Testis (tissue), 2 donors: ENCODE measurements at regions not wholly inside any gene's neighbourhood (a gene's known extent, or its start where the extent isn't known, plus 50 kb on each side); places are given as distances from the start of the nearest gene placed in this dataset.

ENCODE experiments used
- CTCF ChIP-seq, 3 experiments: fragments of 450-650 bp in 2 of 3; fragments of 200-600 bp in 1 of 3; sonication (generic) in 1 of 3; IDR thresholded peaks; one replicate each; pipeline ENCODE4 v1.5.1; 2016 to 2019; ENCODE audit warnings: antibody characterized with exemption in 3 of 3, mild to moderate bottlenecking in 2 of 3, moderate library complexity in 1 of 3
- POLR2A ChIP-seq: fragments of 450-650 bp; IDR thresholded peaks from one replicate; pipeline ENCODE4 v1.6.1; 2017; ENCODE audit warnings: antibody characterized with exemption, mild to moderate bottlenecking, moderate library complexity

GRCh38 chrY:15415165-15415564 is 890.8 kb downstream of the NLGN4Y start:
- TF ChIP-seq POLR2A (no peak), CTCF (IDR thresholded peaks at IDR 0.05) (no peak)
